Fibroblast of pulmonary artery (primary cell): ENCODE measurements at regions not wholly inside any gene's neighbourhood (a gene's known extent, or its start where the extent isn't known, plus 50 kb on each side); places are given as distances from the start of the nearest gene placed in this dataset.

Source experiments
- DNase-seq: peaks from one replicate; pipeline ENCODE4 v3.0.0-alpha.2; 2010; ENCODE audit warnings: low read depth
- H3K4me3 ChIP-seq: replicated peaks from 2 replicates; pipeline ENCODE4 v1.5.1; 2011; ENCODE audit warnings: low read depth, mild to moderate bottlenecking, control low read depth, low read length, moderate library complexity
- CTCF ChIP-seq: IDR thresholded peaks from 2 replicates; pipeline ENCODE4 v1.5.1; 2011; ENCODE audit warnings: mild to moderate bottlenecking, control low read depth, low read length, inconsistent platforms; ENCODE audit errors: missing control alignments

- TF ChIP-seq CTCF: no peak
- no peak for DNase-seq
Observed at GRCh38 chr5:60261732-60262131, 368.2 kb upstream of the PDE4D start.

GRCh38 chr5:60260658-60261057, 367.1 kb upstream of the PDE4D start:
- DNase-seq: no peak
- TF ChIP-seq CTCF: no peak
- no peak overlapping the region for H3K4me3 ChIP-seq

More at GRCh38 chr5:60261732-60262131, 368.2 kb upstream of the PDE4D start:
- no peak overlapping the region for H3K4me3 ChIP-seq

GRCh38 chr5:60259730-60260129, 366.2 kb upstream of the PDE4D start:
- DNase-seq: no peak
- no peak overlapping the region for H3K4me3 ChIP-seq
- TF ChIP-seq CTCF: no peak

GRCh38 chr5:60257596-60258271, 364.2 kb upstream of the PDE4D start:
- DNase-seq: peak; percentile 2
- no peak for TF ChIP-seq CTCF
- H3K4me3 ChIP-seq: no peak overlapping the region

GRCh38 chr5:60256546-60256945, 363.0 kb upstream of the PDE4D start:
- DNase-seq: no peak
- H3K4me3 ChIP-seq: no peak overlapping the region
- no peak for TF ChIP-seq CTCF

GRCh38 chr5:60248901-60249300, 355.4 kb upstream of the PDE4D start:
- DNase-seq: no peak

More at GRCh38 chr5:60248901-60249300, 355.4 kb upstream of the PDE4D start:
- no peak overlapping the region for H3K4me3 ChIP-seq
- no peak for TF ChIP-seq CTCF
